ENCODE measurements at regions not wholly inside any gene's neighbourhood (a gene's known extent, or its start where the extent isn't known, plus 50 kb on each side); places are given as distances from the start of the nearest gene placed in this dataset.
A peak's percentile ranks its signal among the peaks of the same experiment; 100 is the strongest.
"Not testable (repeated sequence)": the region's sequence is repeated elsewhere in the genome, so short reads cannot be mapped to it uniquely, and the experiment has no call there.

DNA sequence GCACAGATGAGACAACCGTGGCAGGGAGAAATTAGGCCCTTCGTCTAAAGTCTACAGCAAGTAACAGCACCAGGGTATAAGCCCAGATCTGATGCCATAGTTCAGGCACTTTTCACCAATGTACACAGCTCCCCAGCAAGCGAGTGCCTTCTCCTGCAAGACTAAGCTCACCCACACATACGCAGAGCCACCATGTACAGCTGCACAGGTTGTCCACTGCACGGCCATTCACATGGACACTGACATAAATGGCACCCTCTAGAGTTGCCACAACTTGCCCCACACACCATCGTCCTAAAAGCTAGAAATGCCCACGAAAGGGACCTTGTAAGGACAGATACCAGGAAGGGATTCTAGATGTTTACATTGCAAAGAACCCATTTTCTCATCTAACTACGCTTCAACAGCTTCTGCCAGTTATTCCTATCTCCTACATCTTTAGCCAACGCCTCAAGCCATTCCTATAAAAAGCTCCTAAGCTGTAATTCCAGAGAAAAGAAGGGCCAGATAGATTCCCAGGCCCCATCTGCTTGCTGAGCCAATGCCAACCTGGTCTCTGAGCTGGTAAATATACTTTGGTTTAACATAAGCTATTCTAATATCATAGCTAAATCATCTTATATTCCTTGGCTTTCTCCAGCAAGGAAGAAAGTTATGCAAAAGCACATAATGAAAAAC is 174.0 kb upstream of the KAZN start:
- Histone ChIP-seq H3K79me2 (ENCODE audit: low read length) (no peaks in the 10 kb centered on the region), H2AFZ (ENCODE audit: low read length) (no peak overlapping the region), H3K9me3 (ENCODE audit: low read length) (no peaks in the 10 kb centered on the region), H3K9ac (ENCODE audit: low read length) (no peak overlapping the region), H3K4me2 (ENCODE audit: low read length) (no peak overlapping the region), H3K9me2 (replicated peaks; ENCODE audit: low read length) (no peaks in the 10 kb centered on the region), H3K27ac (ENCODE audit: low read length) (no peak overlapping the region), H4K20me1 (ENCODE audit: low read length) (no peaks in the 10 kb centered on the region), H3F3A (ENCODE audit: low read length, unreplicated experiment) (no peaks in the 10 kb centered on the region), H3K27me3 (ENCODE audit: low read length) (no peaks in the 10 kb centered on the region), H3K4me1 (ENCODE audit: insufficient read depth, low read length) (peaks cover 9% of the 10 kb centered on the region), H3K36me3 (ENCODE audit: low read depth, low read length) (no peaks in the 10 kb centered on the region), H3K4me3 (ENCODE audit: low read length) (no peak overlapping the region)
- POLR2A ChIA-PET (ENCODE audit: unreplicated experiment) = no interaction called here
- TF ChIP-seq, protein P1, sequence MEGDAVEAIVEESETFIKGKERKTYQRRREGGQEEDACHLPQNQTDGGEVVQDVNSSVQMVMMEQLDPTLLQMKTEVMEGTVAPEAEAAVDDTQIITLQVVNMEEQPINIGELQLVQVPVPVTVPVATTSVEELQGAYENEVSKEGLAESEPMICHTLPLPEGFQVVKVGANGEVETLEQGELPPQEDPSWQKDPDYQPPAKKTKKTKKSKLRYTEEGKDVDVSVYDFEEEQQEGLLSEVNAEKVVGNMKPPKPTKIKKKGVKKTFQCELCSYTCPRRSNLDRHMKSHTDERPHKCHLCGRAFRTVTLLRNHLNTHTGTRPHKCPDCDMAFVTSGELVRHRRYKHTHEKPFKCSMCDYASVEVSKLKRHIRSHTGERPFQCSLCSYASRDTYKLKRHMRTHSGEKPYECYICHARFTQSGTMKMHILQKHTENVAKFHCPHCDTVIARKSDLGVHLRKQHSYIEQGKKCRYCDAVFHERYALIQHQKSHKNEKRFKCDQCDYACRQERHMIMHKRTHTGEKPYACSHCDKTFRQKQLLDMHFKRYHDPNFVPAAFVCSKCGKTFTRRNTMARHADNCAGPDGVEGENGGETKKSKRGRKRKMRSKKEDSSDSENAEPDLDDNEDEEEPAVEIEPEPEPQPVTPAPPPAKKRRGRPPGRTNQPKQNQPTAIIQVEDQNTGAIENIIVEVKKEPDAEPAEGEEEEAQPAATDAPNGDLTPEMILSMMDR (conservative IDR thresholded peaks at IDR 0.05; ENCODE audit: low read depth, low read length) = no peak
- TF ChIP-seq EZH2phosphoT487 (IDR thresholded peaks at IDR 0.05; ENCODE audit: borderline replicate concordance, low read length) = no peak
- no peak for TF ChIP-seq EZH2 (IDR thresholded peaks at IDR 0.05; ENCODE audit: low read length, unreplicated experiment)
- intact Hi-C loops (cut with micrococcal nuclease) = no loop called here
- no TSS peak for BruUV-seq (replicated peaks)
- CTCF ChIA-PET = no interaction called here
- DNase-seq = no peak
- no peak for ATAC-seq

GRCh38 chr1:14426854-14427253 is 171.6 kb upstream of the KAZN start:
- ChIA-PET POLR2A (ENCODE audit: unreplicated experiment) (no interaction called here), CTCF (no interaction called here)
- no peaks in the 10 kb centered on the region for H3K36me3 ChIP-seq (ENCODE audit: low read depth, low read length)
- H3K9me2 ChIP-seq (replicated peaks; ENCODE audit: low read length) = no peaks in the 10 kb centered on the region
- no peaks in the 10 kb centered on the region for H3F3A ChIP-seq (ENCODE audit: low read length, unreplicated experiment)
- peak; percentile 70 for DNase-seq
- H3K27me3 ChIP-seq (ENCODE audit: low read length) = no peaks in the 10 kb centered on the region
- BruUV-seq (replicated peaks) = no TSS peak
- H3K9ac ChIP-seq (ENCODE audit: low read length) = no peak overlapping the region
- no peak overlapping the region for H3K4me3 ChIP-seq (ENCODE audit: low read length)
- peaks cover 9% of the 10 kb centered on the region for H3K4me1 ChIP-seq (ENCODE audit: insufficient read depth, low read length)
- ATAC-seq = peak; percentile 77
- H2AFZ ChIP-seq (ENCODE audit: low read length) = no peak overlapping the region
- TF ChIP-seq EZH2 (IDR thresholded peaks at IDR 0.05; ENCODE audit: low read length, unreplicated experiment) (no peak), EZH2phosphoT487 (IDR thresholded peaks at IDR 0.05; ENCODE audit: borderline replicate concordance, low read length) (no peak)
- TF ChIP-seq, protein P1 (conservative IDR thresholded peaks at IDR 0.05; ENCODE audit: low read depth, low read length) = no peak
- H3K27ac ChIP-seq (ENCODE audit: low read length) = no peak overlapping the region
- H3K9me3 ChIP-seq (ENCODE audit: low read length) = no peaks in the 10 kb centered on the region
- no peaks in the 10 kb centered on the region for H3K79me2 ChIP-seq (ENCODE audit: low read length)
- intact Hi-C loops (cut with micrococcal nuclease) = no loop called here
- H3K4me2 ChIP-seq (ENCODE audit: low read length) = no peak overlapping the region
- H4K20me1 ChIP-seq (ENCODE audit: low read length) = no peaks in the 10 kb centered on the region

DNA sequence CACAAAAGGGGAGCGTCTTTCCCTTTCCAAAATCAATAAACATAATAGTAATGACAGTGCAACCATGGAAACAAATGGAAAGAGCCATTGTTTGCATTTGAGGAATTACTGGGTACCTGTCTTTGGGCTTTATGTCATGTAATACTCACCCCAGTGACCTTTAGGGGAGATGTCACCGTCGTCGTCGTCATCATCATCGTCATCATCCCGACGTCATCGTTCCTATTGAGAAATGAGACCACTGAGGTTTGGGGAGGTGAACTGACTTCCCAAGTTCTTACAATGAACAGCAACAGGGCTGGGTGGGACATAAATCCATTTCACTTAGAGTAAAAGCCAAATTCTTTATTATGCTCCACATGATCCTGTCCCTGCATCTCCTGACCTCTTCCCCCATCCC is 168.9 kb upstream of the KAZN start:
- Histone ChIP-seq H3K4me2 (ENCODE audit: low read length) (no peak overlapping the region), H3K27ac (ENCODE audit: low read length) (no peak overlapping the region), H3K9ac (ENCODE audit: low read length) (no peak overlapping the region), H3K36me3 (ENCODE audit: low read depth, low read length) (no peaks in the 10 kb centered on the region), H3K27me3 (ENCODE audit: low read length) (no peaks in the 10 kb centered on the region), H4K20me1 (ENCODE audit: low read length) (no peaks in the 10 kb centered on the region), H3K4me1 (ENCODE audit: insufficient read depth, low read length) (peaks cover 9% of the 10 kb centered on the region), H3K4me3 (ENCODE audit: low read length) (no peak overlapping the region), H2AFZ (ENCODE audit: low read length) (no peak overlapping the region), H3F3A (ENCODE audit: low read length, unreplicated experiment) (no peaks in the 10 kb centered on the region), H3K9me2 (replicated peaks; ENCODE audit: low read length) (no peaks in the 10 kb centered on the region), H3K9me3 (ENCODE audit: low read length) (no peaks in the 10 kb centered on the region), H3K79me2 (ENCODE audit: low read length) (no peaks in the 10 kb centered on the region)
- ATAC-seq (no peak), DNase-seq (no peak)
- CTCF ChIA-PET = no interaction called here
- no peak for TF ChIP-seq EZH2 (IDR thresholded peaks at IDR 0.05; ENCODE audit: low read length, unreplicated experiment)
- TF ChIP-seq, protein P1 (conservative IDR thresholded peaks at IDR 0.05; ENCODE audit: low read depth, low read length) = no peak
- TF ChIP-seq EZH2phosphoT487 (IDR thresholded peaks at IDR 0.05; ENCODE audit: borderline replicate concordance, low read length) = no peak
- no TSS peak for BruUV-seq (replicated peaks)
- POLR2A ChIA-PET (ENCODE audit: unreplicated experiment) = no interaction called here
- intact Hi-C loops (cut with micrococcal nuclease) = no loop called here

DNA sequence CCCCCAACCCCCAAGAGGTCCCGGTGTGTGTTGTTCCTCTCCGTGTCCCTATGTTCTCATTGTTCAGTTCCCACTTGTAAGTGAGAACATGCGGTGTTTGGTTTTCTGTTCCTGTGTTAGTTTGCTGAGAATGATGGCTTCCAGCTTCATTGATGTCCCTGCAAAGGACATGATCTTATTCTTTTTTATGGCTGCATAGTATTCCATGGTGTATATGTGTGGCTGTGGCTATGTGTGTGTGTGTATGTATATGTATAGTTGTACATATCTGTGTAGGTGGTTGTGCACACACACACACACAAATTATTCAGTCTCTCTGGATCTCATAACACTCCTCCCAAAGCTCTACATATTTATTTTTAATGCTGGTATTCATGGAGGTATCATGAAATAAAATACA is 165.8 kb upstream of the KAZN start:
- H3K4me1 ChIP-seq (ENCODE audit: insufficient read depth, low read length); H3F3A ChIP-seq (ENCODE audit: low read length, unreplicated experiment); DNase-seq; H4K20me1 ChIP-seq (ENCODE audit: low read length); H3K27ac ChIP-seq (ENCODE audit: low read length); H3K36me3 ChIP-seq (ENCODE audit: low read depth, low read length); intact Hi-C loops (cut with micrococcal nuclease); H3K9me3 ChIP-seq (ENCODE audit: low read length); H3K4me3 ChIP-seq (ENCODE audit: low read length); H3K9ac ChIP-seq (ENCODE audit: low read length); H3K27me3 ChIP-seq (ENCODE audit: low read length); H3K4me2 ChIP-seq (ENCODE audit: low read length); BruUV-seq (replicated peaks); CTCF ChIA-PET; ATAC-seq; H3K79me2 ChIP-seq (ENCODE audit: low read length); H3K9me2 ChIP-seq (replicated peaks; ENCODE audit: low read length); H2AFZ ChIP-seq (ENCODE audit: low read length): not testable (repeated sequence)
- POLR2A ChIA-PET (ENCODE audit: unreplicated experiment) = interaction anchor here (0.6 kb wide), 1 partner anchor 56 kb away, joined by 4 read pairs; no protein-coding TSS in a partner anchor
